MCF 10A (cell line): ENCODE measurements at regions not wholly inside any gene's neighbourhood (a gene's known extent, or its start where the extent isn't known, plus 50 kb on each side); places are given as distances from the start of the nearest gene placed in this dataset.

ENCODE experiments used
- BruUV-seq: library from RNA; stranded (reverse); fragments of 400-500 nt; replicated peaks from 2 replicates; lab custom pipeline; 2021; lab: Mats Ljungman, UMichigan
- CTCF ChIA-PET: fragments of 300-600 bp; sonication (Branson Sonifier 250); formaldehyde crosslinking; extraction: SDS; loops from one replicate; lab custom pipeline; 2021; ENCODE audit warnings: antibody characterized with exemption, inconsistent platforms; lab: Yijun Ruan, JAX
- POLR2A ChIA-PET: fragments of 300-600, 350-650 bp; sonication (Branson Sonifier 250); formaldehyde crosslinking; extraction: SDS; loops from one replicate; lab custom pipeline; 2020; ENCODE audit warnings: antibody characterized with exemption, inconsistent platforms; lab: Yijun Ruan, JAX
- DNase-seq: peaks from one replicate; pipeline ENCODE4 v3.0.0-alpha.2; 2018; ENCODE audit not compliant: unreplicated experiment
- H3K27ac Mint-ChIP-seq: one replicate; pipeline ENCODE4 v1.8.0; 2022; ENCODE audit warnings: mild to moderate bottlenecking, low read depth, mixed read lengths; ENCODE audit not compliant: unreplicated experiment
- H3K27me3 Mint-ChIP-seq: one replicate; pipeline ENCODE4 v1.8.0; 2022; ENCODE audit warnings: mixed read lengths; ENCODE audit not compliant: insufficient read depth, unreplicated experiment
- H3K36me3 Mint-ChIP-seq: one replicate; pipeline ENCODE4 v1.8.0; 2022; ENCODE audit warnings: mild to moderate bottlenecking, moderate library complexity, mixed read lengths; ENCODE audit not compliant: insufficient read depth, unreplicated experiment
- H3K4me1 Mint-ChIP-seq: one replicate; pipeline ENCODE4 v1.8.0; 2022; ENCODE audit warnings: mixed read lengths; ENCODE audit not compliant: insufficient read depth, unreplicated experiment
- H3K4me3 Mint-ChIP-seq: one replicate; pipeline ENCODE4 v1.8.0; 2022; ENCODE audit warnings: mild to moderate bottlenecking, moderate library complexity, mixed read lengths; ENCODE audit not compliant: unreplicated experiment
- H3K9me3 Mint-ChIP-seq: one replicate; pipeline ENCODE4 v1.8.0; 2022; ENCODE audit warnings: mixed read lengths; ENCODE audit not compliant: unreplicated experiment
- CTCF ChIP-seq: fragments of 200-600 bp; IDR thresholded peaks from one replicate; pipeline ENCODE4 v1.8.0; 2022; ENCODE audit warnings: antibody characterized with exemption, mild to moderate bottlenecking; ENCODE audit not compliant: unreplicated experiment
- intact Hi-C: fragments of 100-400 bp; cut with micrococcal nuclease; formaldehyde crosslinking; loops from 2 replicates; pipeline ENCODE4 v1.14.1; 2022

DNA sequence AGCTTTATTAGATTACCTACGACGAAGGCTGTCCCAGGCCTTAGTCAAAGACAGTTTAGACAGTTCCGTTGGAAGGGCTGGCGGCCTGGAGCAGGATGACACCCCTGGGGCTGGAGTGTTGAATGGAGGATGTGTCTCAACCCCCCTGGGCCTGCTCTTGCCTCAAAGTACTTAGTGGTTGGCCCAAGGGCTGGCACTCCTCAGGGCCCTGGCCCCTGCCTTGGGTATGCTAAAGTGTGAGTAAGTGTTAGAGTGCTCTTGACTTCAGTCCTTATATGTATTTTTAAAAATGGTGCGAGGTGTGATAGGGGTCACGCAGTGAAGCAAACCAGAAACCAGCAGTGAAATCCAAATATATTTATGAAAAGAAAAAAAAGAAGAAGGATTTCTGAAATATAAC lies 261.6 kb downstream of the KTN1 start:
- DNase-seq = no peak
- BruUV-seq = no TSS peak
- intact Hi-C loops = loop anchor here (2.0 kb wide), 1 partner anchor 633 kb away; no protein-coding TSS in a partner anchor
- peaks cover 4% of the 10 kb centered on the region for H3K4me1 Mint-ChIP-seq
- no peak overlapping the region for H3K4me3 Mint-ChIP-seq
- H3K27ac Mint-ChIP-seq = no peak overlapping the region
- H3K36me3 Mint-ChIP-seq = peaks cover 11% of the 10 kb centered on the region
- H3K27me3 Mint-ChIP-seq = no peaks in the 10 kb centered on the region
- H3K9me3 Mint-ChIP-seq = no peaks in the 10 kb centered on the region
- ChIA-PET CTCF (interaction anchor here (0.6 kb wide), 1 partner anchor 280 kb away, joined by 4 read pairs; no protein-coding TSS in a partner anchor), POLR2A (interaction anchor here (0.6 to 1.5 kb wide), 2 partner anchors 10 to 34 kb away, joined by 3 to 5 read pairs; no protein-coding TSS in a partner anchor)
- no peak for TF ChIP-seq CTCF

GRCh38 chr14:55843718-55844403 lies 263.9 kb downstream of the KTN1 start:
- H3K36me3 Mint-ChIP-seq = peaks cover 6% of the 10 kb centered on the region
- ChIA-PET CTCF (interaction anchor here (0.6 to 1.4 kb wide), 24 partner anchors 10 to 1138 kb away, joined by 3 to 10 read pairs (median 3); no protein-coding TSS in a partner anchor), POLR2A (interaction anchor here (0.7 to 1.4 kb wide), 6 partner anchors 12 to 417 kb away, joined by 3 read pairs; partner anchors contain the start of gene PELI2)
- intact Hi-C loops = loop anchor here (2.0 kb wide), 1 partner anchor 631 kb away; no protein-coding TSS in a partner anchor
- BruUV-seq = no TSS peak
- TF ChIP-seq CTCF = peak; percentile 30
- H3K27me3 Mint-ChIP-seq = no peaks in the 10 kb centered on the region
- H3K27ac Mint-ChIP-seq = no peak overlapping the region
- peaks cover 16% of the 10 kb centered on the region for H3K4me1 Mint-ChIP-seq
- no peaks in the 10 kb centered on the region for H3K9me3 Mint-ChIP-seq
- no peak overlapping the region for H3K4me3 Mint-ChIP-seq
- no peak for DNase-seq

DNA sequence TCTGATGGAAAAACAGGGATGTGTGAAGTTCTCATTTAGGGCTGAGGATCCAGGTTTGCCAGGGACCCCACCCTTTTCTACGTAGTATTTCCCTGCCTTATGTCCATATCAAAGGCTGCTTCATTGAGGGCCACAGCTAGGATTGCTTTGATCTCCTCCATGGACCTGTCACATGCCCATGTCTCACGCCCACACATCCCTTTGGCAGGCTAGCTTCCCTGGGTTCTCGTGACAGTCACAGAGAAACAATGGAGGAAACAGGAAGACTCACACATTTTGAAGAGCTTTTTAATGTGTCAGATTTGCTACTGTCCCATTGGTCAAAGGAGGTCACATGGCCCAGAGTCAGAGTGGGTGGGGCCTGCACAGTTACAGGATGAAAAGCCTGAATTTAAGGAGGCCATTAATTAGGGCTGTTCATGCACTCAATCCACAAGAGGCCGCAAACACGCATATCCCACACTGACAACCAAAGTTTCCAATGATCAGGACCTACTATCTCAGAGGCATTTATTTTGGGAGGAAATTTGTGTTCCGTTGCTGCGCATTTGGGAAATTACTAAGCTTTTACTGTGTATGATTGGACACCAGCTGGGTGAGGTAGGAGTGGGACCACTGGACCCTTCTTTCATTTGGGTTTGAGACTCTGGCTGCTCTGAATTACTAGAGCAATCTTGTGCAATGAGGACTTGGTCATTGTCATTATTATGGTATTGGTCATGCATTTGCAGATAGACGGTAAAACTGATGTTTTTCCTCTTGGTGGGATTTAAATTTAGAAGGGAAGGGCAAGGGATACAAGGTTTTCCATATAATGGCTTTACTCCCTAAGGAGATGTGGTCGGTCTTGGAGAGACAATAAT lies 266.2 kb downstream of the KTN1 start:
- Mint-ChIP-seq H3K9me3 (no peaks in the 10 kb centered on the region), H3K4me3 (no peak overlapping the region), H3K27ac (no peak overlapping the region), H3K36me3 (no peaks in the 10 kb centered on the region), H3K27me3 (no peaks in the 10 kb centered on the region), H3K4me1 (peaks cover 24% of the 10 kb centered on the region)
- BruUV-seq = no TSS peak
- POLR2A ChIA-PET = interaction anchor here (0.7 to 1.4 kb wide), 4 partner anchors 14 to 43 kb away, joined by 3 to 8 read pairs (median 4); no protein-coding TSS in a partner anchor
- CTCF ChIA-PET = interaction anchor here (0.6 to 2.0 kb wide), 6 partner anchors 43 to 1322 kb away, joined by 3 to 5 read pairs (median 3); no protein-coding TSS in a partner anchor
- no peak for TF ChIP-seq CTCF
- intact Hi-C loops = no loop called here
- no peak for DNase-seq
